ENCODE measurements at regions not wholly inside any gene's neighbourhood (a gene's known extent, or its start where the extent isn't known, plus 50 kb on each side); places are given as distances from the start of the nearest gene placed in this dataset.

- no peak for FAIRE-seq
- no peak overlapping the region for H3K4me3 ChIP-seq
- TF ChIP-seq NBN (IDR thresholded peaks at IDR 0.05; ENCODE audit: low read depth) (no peak), HMG20B (CRISPR knock-in tag; IDR thresholded peaks at IDR 0.05) (no peak), ZEB2 (IDR thresholded peaks at IDR 0.05) (no peak), ZC3H4 (CRISPR knock-in tag; IDR thresholded peaks at IDR 0.05; ENCODE audit: borderline replicate concordance) (no peak), ZBTB8A (IDR thresholded peaks at IDR 0.05; ENCODE audit: partially characterized antibody) (no peak), AFF1 (IDR thresholded peaks at IDR 0.05; ENCODE audit: low read depth in 1 of 2, partially characterized antibody in 2 of 2) (no peak), C11orf30 (IDR thresholded peaks at IDR 0.05; ENCODE audit: low read depth) (no peak), HNRNPL (IDR thresholded peaks at IDR 0.05; ENCODE audit: low read depth, low read length) (no peak), GTF2E2 (tag; IDR thresholded peaks at IDR 0.05) (no peak), ILK (tag; IDR thresholded peaks at IDR 0.05; ENCODE audit: borderline replicate concordance, low read depth) (no peak), NKRF (IDR thresholded peaks at IDR 0.05; ENCODE audit: borderline replicate concordance) (no peak), SAFB (IDR thresholded peaks at IDR 0.05; ENCODE audit: borderline replicate concordance, low read depth, low read length) (no peak)
- TF ChIP-seq, protein P1, sequence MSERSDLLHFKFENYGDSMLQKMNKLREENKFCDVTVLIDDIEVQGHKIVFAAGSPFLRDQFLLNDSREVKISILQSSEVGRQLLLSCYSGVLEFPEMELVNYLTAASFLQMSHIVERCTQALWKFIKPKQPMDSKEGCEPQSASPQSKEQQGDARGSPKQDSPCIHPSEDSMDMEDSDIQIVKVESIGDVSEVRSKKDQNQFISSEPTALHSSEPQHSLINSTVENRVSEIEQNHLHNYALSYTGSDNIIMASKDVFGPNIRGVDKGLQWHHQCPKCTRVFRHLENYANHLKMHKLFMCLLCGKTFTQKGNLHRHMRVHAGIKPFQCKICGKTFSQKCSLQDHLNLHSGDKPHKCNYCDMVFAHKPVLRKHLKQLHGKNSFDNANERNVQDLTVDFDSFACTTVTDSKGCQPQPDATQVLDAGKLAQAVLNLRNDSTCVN (CRISPR knock-in tag; IDR thresholded peaks at IDR 0.05), result no peak
- TF ChIP-seq, protein P2, sequence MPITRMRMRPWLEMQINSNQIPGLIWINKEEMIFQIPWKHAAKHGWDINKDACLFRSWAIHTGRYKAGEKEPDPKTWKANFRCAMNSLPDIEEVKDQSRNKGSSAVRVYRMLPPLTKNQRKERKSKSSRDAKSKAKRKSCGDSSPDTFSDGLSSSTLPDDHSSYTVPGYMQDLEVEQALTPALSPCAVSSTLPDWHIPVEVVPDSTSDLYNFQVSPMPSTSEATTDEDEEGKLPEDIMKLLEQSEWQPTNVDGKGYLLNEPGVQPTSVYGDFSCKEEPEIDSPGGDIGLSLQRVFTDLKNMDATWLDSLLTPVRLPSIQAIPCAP (CRISPR knock-in tag; IDR thresholded peaks at IDR 0.05; ENCODE audit: borderline replicate concordance), result no peak
These were observed 60.9 kb upstream of the HPCAL1 start for GRCh38 chr2:10241641-10242430.

More at GRCh38 chr2:10241641-10242430, 60.9 kb upstream of the HPCAL1 start:
- peaks cover 19 to 51% of the 10 kb centered on the region in 2 experiments; a peak in 4 of 5 replicates for H3K27me3 ChIP-seq (ENCODE audit: control insufficient read depth in 2 of 2, insufficient read depth in 2 of 2, low read length in 2 of 2)
- POLR2A ChIA-PET, result interaction anchor here (1.3 to 1.9 kb wide), 3 partner anchors 11 to 205 kb away, joined by 3 to 9 read pairs (median 4); no protein-coding TSS in a partner anchor
- H2AFZ ChIP-seq (ENCODE audit: low read depth, low read length), result no peak overlapping the region
- no peaks in the 10 kb centered on the region for H3K36me3 ChIP-seq (ENCODE audit: control insufficient read depth, insufficient read depth, low read length)
- H3K27ac ChIP-seq (ENCODE audit: extremely low read depth, low read depth, low read length), result no peak overlapping the region
- H3K4me1 ChIP-seq (replicated peaks in 1 of 2; ENCODE audit: control insufficient read depth in 2 of 2, insufficient read depth in 2 of 2, low read length in 2 of 2), result peaks cover 0 to 32% of the 10 kb centered on the region in 2 experiments; a peak in 3 of 5 replicates
- no peak for DNase-seq (ENCODE audit: extremely low read depth in 1 of 4, low spot score in 3 of 4)
- H3K4me2 ChIP-seq (ENCODE audit: insufficient read depth, low read length), result no peak overlapping the region
- H3K79me2 ChIP-seq (ENCODE audit: control insufficient read depth, insufficient read depth, low read length), result no peaks in the 10 kb centered on the region
- in situ Hi-C loops (cut with MboI), result no loop called here
- 47% methylated on average over 20 of the region's 20 CpGs for WGBS (ENCODE audit: insufficient coverage, low coverage, missing lambda C conversion rate)
- H4K20me1 ChIP-seq (replicated peaks; ENCODE audit: control insufficient read depth, insufficient read depth, low read length), result peaks cover 3% of the 10 kb centered on the region; the same call in 1 of the 2 replicates
- no peak for ATAC-seq
- H3K9me3 ChIP-seq (replicated peaks; ENCODE audit: control insufficient read depth, insufficient read depth, low read depth, low read length), result no peaks in the 10 kb centered on the region
- CTCF ChIA-PET (ENCODE audit: low intra/inter-chr PET ratio), result no interaction called here
- intact Hi-C loops (cut with micrococcal nuclease), result no loop called here
- H3K9ac ChIP-seq (ENCODE audit: insufficient read depth in 1 of 2, low read depth in 2 of 2, low read length in 2 of 2), result no peak overlapping the region
- BruUV-seq (replicated peaks), result no TSS peak
- no peaks in the 10 kb centered on the region for H3K9me1 ChIP-seq (ENCODE audit: control insufficient read depth, insufficient read depth, low read length)

Measured in K562 (cell line).